Prostate gland (tissue), 2 donors: ENCODE measurements at regions not wholly inside any gene's neighbourhood (a gene's known extent, or its start where the extent isn't known, plus 50 kb on each side); places are given as distances from the start of the nearest gene placed in this dataset.

Source experiments
- POLR2A ChIP-seq: fragments of 450-650 bp; IDR thresholded peaks from one replicate; pipeline ENCODE4 v1.6.1; 2016; ENCODE audit warnings: antibody characterized with exemption, mild to moderate bottlenecking
- POLR2AphosphoS5 ChIP-seq: sonication (generic); formaldehyde crosslinking; IDR thresholded peaks from one replicate; pipeline ENCODE4 v1.6.1; 2017; ENCODE audit warnings: antibody characterized with exemption
- TF ChIP-seq, protein P1 (sequence below), 4 experiments: fragments of 200-600 bp in 2 of 4; fragments of 450-650 bp in 2 of 4; sonication (generic) in 2 of 4; IDR thresholded peaks; 1 replicate in 3 of 4; 2 replicates in 1 of 4; pipeline ENCODE4 v1.5.1; 2016 to 2019; ENCODE audit warnings: antibody characterized with exemption in 4 of 4, mild to moderate bottlenecking in 2 of 4, moderate library complexity in 2 of 4

DNA sequence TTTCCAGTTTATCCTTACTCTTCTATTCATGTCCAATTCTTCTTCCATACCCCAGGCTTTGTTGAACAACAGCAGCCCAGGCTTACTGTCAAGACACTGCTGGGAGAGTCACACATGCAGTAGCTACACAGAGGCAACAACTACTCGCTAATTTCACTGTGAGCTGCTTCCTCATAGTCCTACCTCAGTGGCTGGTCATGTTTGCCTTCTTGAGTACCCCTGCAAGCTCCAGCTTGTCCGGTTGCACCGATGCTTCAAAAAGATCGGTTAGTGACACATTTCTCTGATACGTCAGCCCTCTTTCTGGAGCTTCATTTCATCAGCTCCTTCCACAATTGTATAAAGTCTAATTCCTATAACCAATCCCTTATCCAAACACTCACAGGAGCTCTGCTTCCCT, 246.7 kb upstream of the NFIA start:
- TF ChIP-seq, protein P1, sequence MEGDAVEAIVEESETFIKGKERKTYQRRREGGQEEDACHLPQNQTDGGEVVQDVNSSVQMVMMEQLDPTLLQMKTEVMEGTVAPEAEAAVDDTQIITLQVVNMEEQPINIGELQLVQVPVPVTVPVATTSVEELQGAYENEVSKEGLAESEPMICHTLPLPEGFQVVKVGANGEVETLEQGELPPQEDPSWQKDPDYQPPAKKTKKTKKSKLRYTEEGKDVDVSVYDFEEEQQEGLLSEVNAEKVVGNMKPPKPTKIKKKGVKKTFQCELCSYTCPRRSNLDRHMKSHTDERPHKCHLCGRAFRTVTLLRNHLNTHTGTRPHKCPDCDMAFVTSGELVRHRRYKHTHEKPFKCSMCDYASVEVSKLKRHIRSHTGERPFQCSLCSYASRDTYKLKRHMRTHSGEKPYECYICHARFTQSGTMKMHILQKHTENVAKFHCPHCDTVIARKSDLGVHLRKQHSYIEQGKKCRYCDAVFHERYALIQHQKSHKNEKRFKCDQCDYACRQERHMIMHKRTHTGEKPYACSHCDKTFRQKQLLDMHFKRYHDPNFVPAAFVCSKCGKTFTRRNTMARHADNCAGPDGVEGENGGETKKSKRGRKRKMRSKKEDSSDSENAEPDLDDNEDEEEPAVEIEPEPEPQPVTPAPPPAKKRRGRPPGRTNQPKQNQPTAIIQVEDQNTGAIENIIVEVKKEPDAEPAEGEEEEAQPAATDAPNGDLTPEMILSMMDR (IDR thresholded peaks at IDR 0.05) = no peak
- TF ChIP-seq POLR2A = no peak
- TF ChIP-seq POLR2AphosphoS5 = no peak
